PC-9 (cell line): ENCODE measurements at regions not wholly inside any gene's neighbourhood (a gene's known extent, or its start where the extent isn't known, plus 50 kb on each side); places are given as distances from the start of the nearest gene placed in this dataset.

Source experiments
- EZH2 ChIP-seq: fragments of 200-600 bp; sonication (generic); IDR thresholded peaks from 2 replicates; pipeline ENCODE4 v1.8.0; 2017; ENCODE audit warnings: antibody characterized with exemption, low read depth
- TF ChIP-seq, protein P1 (sequence below): fragments of 200-600 bp; sonication (generic); conservative IDR thresholded peaks from 2 replicates; pipeline ENCODE4 v1.6.1; 2017; ENCODE audit warnings: mixed run types, antibody characterized with exemption, mild to moderate bottlenecking, moderate library complexity

DNA sequence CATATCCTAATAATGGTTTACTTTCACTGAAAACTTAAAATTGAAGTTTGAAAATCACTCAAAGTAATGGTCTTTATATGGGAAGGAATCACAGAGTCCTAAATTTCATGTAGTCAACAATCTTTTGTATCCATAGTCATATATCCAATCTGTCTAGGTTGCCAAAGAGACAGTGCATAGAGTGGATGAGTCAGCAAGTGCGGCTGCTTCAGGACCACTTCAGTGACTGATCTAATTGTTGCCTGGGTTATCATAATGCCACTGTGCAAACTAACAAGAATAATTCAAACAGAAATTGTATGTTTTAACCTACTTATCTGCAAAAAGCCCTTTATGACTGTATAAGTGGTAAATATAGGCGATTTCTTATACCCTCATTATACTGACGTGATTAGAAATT lies 211.3 kb upstream of the PRR16 start:
- TF ChIP-seq, protein P1, sequence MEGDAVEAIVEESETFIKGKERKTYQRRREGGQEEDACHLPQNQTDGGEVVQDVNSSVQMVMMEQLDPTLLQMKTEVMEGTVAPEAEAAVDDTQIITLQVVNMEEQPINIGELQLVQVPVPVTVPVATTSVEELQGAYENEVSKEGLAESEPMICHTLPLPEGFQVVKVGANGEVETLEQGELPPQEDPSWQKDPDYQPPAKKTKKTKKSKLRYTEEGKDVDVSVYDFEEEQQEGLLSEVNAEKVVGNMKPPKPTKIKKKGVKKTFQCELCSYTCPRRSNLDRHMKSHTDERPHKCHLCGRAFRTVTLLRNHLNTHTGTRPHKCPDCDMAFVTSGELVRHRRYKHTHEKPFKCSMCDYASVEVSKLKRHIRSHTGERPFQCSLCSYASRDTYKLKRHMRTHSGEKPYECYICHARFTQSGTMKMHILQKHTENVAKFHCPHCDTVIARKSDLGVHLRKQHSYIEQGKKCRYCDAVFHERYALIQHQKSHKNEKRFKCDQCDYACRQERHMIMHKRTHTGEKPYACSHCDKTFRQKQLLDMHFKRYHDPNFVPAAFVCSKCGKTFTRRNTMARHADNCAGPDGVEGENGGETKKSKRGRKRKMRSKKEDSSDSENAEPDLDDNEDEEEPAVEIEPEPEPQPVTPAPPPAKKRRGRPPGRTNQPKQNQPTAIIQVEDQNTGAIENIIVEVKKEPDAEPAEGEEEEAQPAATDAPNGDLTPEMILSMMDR = no peak
- TF ChIP-seq EZH2 = no peak
